A549 (cell line): ENCODE measurements at regions not wholly inside any gene's neighbourhood (a gene's known extent, or its start where the extent isn't known, plus 50 kb on each side); places are given as distances from the start of the nearest gene placed in this dataset.

ENCODE experiments used
- EP300 ChIP-seq, 2 experiments: fragments of >200 bp; sonication (Bioruptor Twin); formaldehyde crosslinking; IDR thresholded peaks; 2 replicates in 1 of 2; 3 replicates in 1 of 2; pipeline ENCODE4 v1.6.1; 2016 to 2017
- HDAC2 ChIP-seq: fragments of 200-600 bp; sonication (generic); IDR thresholded peaks from 2 replicates; pipeline ENCODE4 v1.6.1; 2016
- HOXA7 ChIP-seq: fragments of 250-450 bp; sonication (Bioruptor Pico); IDR thresholded peaks from 2 replicates; pipeline ENCODE4 v1.5.0; 2020; ENCODE audit warnings: mild to moderate bottlenecking, moderate library complexity
- KDM1A ChIP-seq: fragments of 200-600 bp; sonication (generic); IDR thresholded peaks from 2 replicates; pipeline ENCODE4 v1.6.1; 2016; ENCODE audit warnings: low read depth, mild to moderate bottlenecking
- MAFK ChIP-seq: fragments of 450-650 bp; IDR thresholded peaks from 2 replicates; pipeline ENCODE4 v1.6.1; 2014; ENCODE audit not compliant: partially characterized antibody
- PBX3 ChIP-seq: IDR thresholded peaks from 2 replicates; pipeline ENCODE4 v1.6.1; 2012
- PHF8 ChIP-seq: fragments of 200-600 bp; sonication (generic); IDR thresholded peaks from 2 replicates; pipeline ENCODE4 v1.6.1; 2016; ENCODE audit warnings: low read depth, mild to moderate bottlenecking, antibody characterized with exemption, moderate library complexity, borderline replicate concordance
- POLR2A ChIP-seq: IDR thresholded peaks from 2 replicates; pipeline ENCODE4 v1.6.1; 2012; ENCODE audit warnings: mild to moderate bottlenecking, low read length
- RARB ChIP-seq: fragments of 250-450 bp; sonication (Bioruptor Pico); IDR thresholded peaks from 2 replicates; pipeline ENCODE4 v1.8.0; 2021; ENCODE audit warnings: mild to moderate bottlenecking, moderate library complexity
- TFCP2L1 ChIP-seq: fragments of 250-450 bp; sonication (Bioruptor Pico); IDR thresholded peaks from 2 replicates; pipeline ENCODE4 v1.5.0; 2021; ENCODE audit warnings: mild to moderate bottlenecking
- TF ChIP-seq, protein P1 (sequence below): fragments of >200 bp; sonication (Bioruptor Twin); formaldehyde crosslinking; IDR thresholded peaks from 3 replicates; pipeline ENCODE4 v1.5.1; 2016
- TF ChIP-seq, protein P2 (sequence below): IDR thresholded peaks from 2 replicates; pipeline ENCODE4 v1.6.1; 2012

GRCh38 chr16:6258056-6258455 lies 1074.6 kb upstream of the RBFOX1 start:
- no peak for TF ChIP-seq TFCP2L1 (CRISPR knock-in tag)
- TF ChIP-seq MAFK, result no peak
- no peak for TF ChIP-seq HOXA7 (CRISPR knock-in tag)
- TF ChIP-seq, protein P1, sequence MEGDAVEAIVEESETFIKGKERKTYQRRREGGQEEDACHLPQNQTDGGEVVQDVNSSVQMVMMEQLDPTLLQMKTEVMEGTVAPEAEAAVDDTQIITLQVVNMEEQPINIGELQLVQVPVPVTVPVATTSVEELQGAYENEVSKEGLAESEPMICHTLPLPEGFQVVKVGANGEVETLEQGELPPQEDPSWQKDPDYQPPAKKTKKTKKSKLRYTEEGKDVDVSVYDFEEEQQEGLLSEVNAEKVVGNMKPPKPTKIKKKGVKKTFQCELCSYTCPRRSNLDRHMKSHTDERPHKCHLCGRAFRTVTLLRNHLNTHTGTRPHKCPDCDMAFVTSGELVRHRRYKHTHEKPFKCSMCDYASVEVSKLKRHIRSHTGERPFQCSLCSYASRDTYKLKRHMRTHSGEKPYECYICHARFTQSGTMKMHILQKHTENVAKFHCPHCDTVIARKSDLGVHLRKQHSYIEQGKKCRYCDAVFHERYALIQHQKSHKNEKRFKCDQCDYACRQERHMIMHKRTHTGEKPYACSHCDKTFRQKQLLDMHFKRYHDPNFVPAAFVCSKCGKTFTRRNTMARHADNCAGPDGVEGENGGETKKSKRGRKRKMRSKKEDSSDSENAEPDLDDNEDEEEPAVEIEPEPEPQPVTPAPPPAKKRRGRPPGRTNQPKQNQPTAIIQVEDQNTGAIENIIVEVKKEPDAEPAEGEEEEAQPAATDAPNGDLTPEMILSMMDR, result no peak
- TF ChIP-seq, protein P2, sequence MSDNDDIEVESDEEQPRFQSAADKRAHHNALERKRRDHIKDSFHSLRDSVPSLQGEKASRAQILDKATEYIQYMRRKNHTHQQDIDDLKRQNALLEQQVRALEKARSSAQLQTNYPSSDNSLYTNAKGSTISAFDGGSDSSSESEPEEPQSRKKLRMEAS, result no peak
- TF ChIP-seq POLR2A, result no peak
- TF ChIP-seq EP300 (IDR thresholded peaks at IDR 0.05), result no peak
- no peak for TF ChIP-seq HDAC2
- no peak for TF ChIP-seq PHF8
- no peak for TF ChIP-seq PBX3
- TF ChIP-seq RARB, result no peak
- no peak for TF ChIP-seq KDM1A
